Thoracic aorta (tissue), 2 donors: ENCODE measurements at regions not wholly inside any gene's neighbourhood (a gene's known extent, or its start where the extent isn't known, plus 50 kb on each side); places are given as distances from the start of the nearest gene placed in this dataset.

Experiments used
- ATAC-seq: fragments of 150-250 bp; one replicate; pipeline ENCODE4 v1.8.0; 2017; ENCODE audit warnings: low read depth; ENCODE audit not compliant: insufficient number of reproducible peaks, low FRiP score
- DNase-seq: peaks from one replicate; pipeline ENCODE4 v3.0.0-alpha.2; 2020; ENCODE audit warnings: low spot score
- H3K27ac ChIP-seq, 2 donors: fragments of 200-600 bp; sonication (generic); 1 replicate in 1 of 2; 2 replicates in 1 of 2; pipeline ENCODE4 v1.5.1; 2016; ENCODE audit warnings: mild to moderate bottlenecking in 2 of 2, moderate library complexity in 2 of 2
- H3K27me3 ChIP-seq: fragments of 200-600 bp; sonication (generic); replicated peaks from 2 replicates; pipeline ENCODE4 v1.6.0; 2016; ENCODE audit warnings: mild to moderate bottlenecking; ENCODE audit not compliant: insufficient read depth
- H3K36me3 ChIP-seq: fragments of 200-600 bp; sonication (generic); one replicate; pipeline ENCODE4 v1.5.1; 2016
- H3K4me1 ChIP-seq, 2 donors: fragments of 200-600 bp; sonication (generic); 1 replicate in 1 of 2; 2 replicates in 1 of 2; pipeline versions ENCODE4 v1.5.1 to v1.6.0; 2016; ENCODE audit warnings: low read depth in 2 of 2, mild to moderate bottlenecking in 1 of 2; ENCODE audit not compliant: control insufficient read depth in 1 of 2
- H3K4me3 ChIP-seq: fragments of 200-600 bp; sonication (generic); 2 replicates; pipeline ENCODE4 v1.5.1; 2016; ENCODE audit warnings: mild to moderate bottlenecking
- H3K9me3 ChIP-seq: fragments of 200-600 bp; sonication (generic); 2 replicates; pipeline ENCODE4 v1.5.1; 2016
- CTCF ChIP-seq: fragments of 200-600 bp; sonication (generic); IDR thresholded peaks from one replicate; pipeline ENCODE4 v1.5.1; 2019; ENCODE audit warnings: antibody characterized with exemption

- Histone ChIP-seq H3K36me3 (no peaks in the 10 kb centered on the region), H3K9me3 (no peaks in the 10 kb centered on the region), H3K4me1 (no peaks in the 10 kb centered on the region), H3K27me3 (no peaks in the 10 kb centered on the region), H3K27ac (no peak overlapping the region), H3K4me3 (no peak overlapping the region)
- DNase-seq (no peak), ATAC-seq (no peak)
- no peak for TF ChIP-seq CTCF
Observed at GRCh38 chr7:70867513-70867912, 264.4 kb upstream of the GALNT17 start.

DNA sequence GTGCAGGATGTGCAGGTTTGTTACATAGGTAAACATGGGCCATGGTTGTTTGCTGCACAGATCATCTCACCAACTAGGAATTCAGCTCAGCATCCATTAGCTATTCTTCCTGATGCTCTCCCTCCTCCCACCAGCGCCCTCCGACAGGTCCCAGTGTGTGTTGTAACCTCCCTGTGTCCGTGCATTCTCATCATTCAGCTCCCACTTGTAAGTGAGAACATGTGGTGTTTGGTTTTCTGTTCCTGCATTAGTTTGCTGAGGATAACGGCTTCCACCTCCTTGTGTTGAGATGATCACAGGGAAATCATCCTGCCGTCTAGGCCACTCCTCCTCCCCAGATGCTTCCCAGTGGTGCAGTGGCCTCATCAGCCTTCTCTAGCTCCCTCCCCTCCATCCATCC, 261.6 kb upstream of the GALNT17 start:
- Histone ChIP-seq H3K36me3 (no peaks in the 10 kb centered on the region), H3K27me3 (no peaks in the 10 kb centered on the region), H3K9me3 (no peaks in the 10 kb centered on the region), H3K27ac (no peak overlapping the region), H3K4me1 (no peaks in the 10 kb centered on the region), H3K4me3 (no peak overlapping the region)
- no peak for DNase-seq
- TF ChIP-seq CTCF = no peak
- no peak for ATAC-seq

GRCh38 chr7:70872188-70872587, 259.8 kb upstream of the GALNT17 start:
- ATAC-seq (no peak), DNase-seq (no peak)
- Histone ChIP-seq H3K9me3 (no peaks in the 10 kb centered on the region), H3K4me3 (no peak overlapping the region), H3K36me3 (no peaks in the 10 kb centered on the region), H3K27me3 (no peaks in the 10 kb centered on the region), H3K27ac (no peak overlapping the region), H3K4me1 (no peaks in the 10 kb centered on the region)
- TF ChIP-seq CTCF = no peak

DNA sequence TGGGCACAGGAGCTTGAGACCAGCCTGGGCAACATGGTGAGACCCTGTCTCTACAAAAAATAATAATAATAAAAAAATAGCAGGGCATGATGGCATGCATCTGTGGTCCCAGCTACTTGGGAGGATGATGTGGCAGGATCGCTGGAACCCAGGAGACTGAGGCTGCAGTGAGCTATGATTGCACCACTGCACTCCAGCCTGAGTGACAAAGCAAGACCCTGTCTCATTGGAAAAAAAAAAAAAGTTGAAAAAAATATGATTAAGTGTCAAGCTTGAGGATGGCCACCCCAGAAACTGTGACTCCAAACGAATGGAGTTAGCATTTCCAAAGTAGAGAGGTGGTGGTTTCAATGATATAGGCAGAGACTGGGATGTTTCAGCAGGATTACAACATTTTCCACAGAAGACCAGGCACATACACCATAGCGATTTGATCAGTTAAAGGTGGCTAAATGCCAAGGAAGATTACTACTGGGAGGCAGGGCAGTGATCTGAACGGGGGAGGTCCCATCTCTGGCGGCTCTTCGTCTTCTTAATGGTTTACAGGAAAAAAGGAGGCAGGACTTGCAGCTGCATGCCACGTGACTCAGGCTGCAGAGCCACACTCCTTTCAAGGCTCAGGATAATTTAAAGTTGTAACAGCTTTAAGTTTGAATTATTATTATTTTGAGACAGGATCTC, 250.6 kb upstream of the GALNT17 start:
- DNase-seq (no peak), ATAC-seq (no peak)
- Histone ChIP-seq H3K9me3 (no peaks in the 10 kb centered on the region), H3K27ac (no peak overlapping the region), H3K4me3 (no peak overlapping the region), H3K4me1 (no peaks in the 10 kb centered on the region), H3K36me3 (no peaks in the 10 kb centered on the region), H3K27me3 (no peaks in the 10 kb centered on the region)
- no peak for TF ChIP-seq CTCF

DNA sequence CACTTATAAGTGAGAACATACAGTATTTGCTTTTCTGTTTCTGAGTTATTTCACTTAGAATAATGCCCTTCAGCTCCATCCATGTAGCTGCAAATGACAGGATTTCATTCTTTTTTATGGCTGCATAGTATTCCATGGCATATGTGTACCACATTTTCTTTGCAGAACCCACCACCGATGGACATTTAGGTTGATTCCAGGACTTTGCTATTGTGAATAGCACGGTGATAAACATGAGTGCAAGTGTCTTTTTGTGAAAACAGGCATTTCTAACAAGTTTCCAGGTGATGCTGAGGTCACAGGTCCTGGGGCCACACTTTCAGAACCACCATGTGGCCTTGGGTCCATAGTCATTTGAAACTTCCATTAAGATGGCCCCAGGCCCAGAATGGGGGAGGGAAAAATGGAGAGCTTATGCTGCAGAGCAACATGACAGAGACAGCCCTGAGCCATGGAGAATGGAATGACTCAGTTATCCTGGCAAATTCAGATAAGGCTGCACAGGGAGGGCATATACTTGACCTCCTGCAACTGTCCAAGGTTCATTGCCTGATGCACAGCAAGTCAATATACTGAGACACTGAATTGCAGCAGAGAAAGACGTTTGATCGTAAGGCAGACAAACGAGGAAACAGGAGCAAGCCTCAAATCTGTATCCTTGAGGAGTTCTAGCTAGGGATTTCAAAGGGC, 248.0 kb upstream of the GALNT17 start:
- ATAC-seq = no peak
- H3K36me3 ChIP-seq = no peaks in the 10 kb centered on the region
- no peak for TF ChIP-seq CTCF
- H3K27me3 ChIP-seq = no peaks in the 10 kb centered on the region
- no peak overlapping the region for H3K4me3 ChIP-seq
- no peak for DNase-seq
- no peak overlapping the region for H3K27ac ChIP-seq
- H3K4me1 ChIP-seq = no peaks in the 10 kb centered on the region
- no peaks in the 10 kb centered on the region for H3K9me3 ChIP-seq
